WI38 (cell line): ENCODE measurements at regions not wholly inside any gene's neighbourhood (a gene's known extent, or its start where the extent isn't known, plus 50 kb on each side); places are given as distances from the start of the nearest gene placed in this dataset.

ENCODE experiments used
- H3K4me3 ChIP-seq: 2 replicates; pipeline ENCODE4 v1.5.1; 2011; ENCODE audit warnings: low read depth, mild to moderate bottlenecking, control low read depth, low read length
- TF ChIP-seq, protein P1 (sequence below): IDR thresholded peaks from 2 replicates; pipeline ENCODE4 v1.5.1; 2012; ENCODE audit warnings: low read depth, mild to moderate bottlenecking, control low read depth, low read length

DNA sequence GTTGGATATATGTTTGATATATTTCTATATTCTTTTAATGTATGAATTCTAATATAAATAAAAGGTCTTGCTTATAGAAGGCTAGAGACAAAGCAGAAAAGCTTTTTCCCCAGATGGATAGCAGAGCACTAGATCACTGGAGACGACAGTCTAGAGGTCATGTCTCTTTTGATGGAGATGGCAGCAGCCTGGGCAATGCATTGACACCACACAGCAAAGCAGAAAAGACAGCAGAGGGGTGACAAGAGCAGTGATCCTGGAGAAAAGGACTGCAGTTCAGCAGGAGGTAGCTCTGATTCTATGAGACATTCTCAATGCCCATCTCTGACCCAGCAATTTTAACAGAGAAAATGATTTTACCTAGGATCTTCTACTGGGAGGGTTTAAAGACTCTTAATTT is 210.6 kb downstream of the DTHD1 start:
- no peak overlapping the region for H3K4me3 ChIP-seq
- TF ChIP-seq, protein P1, sequence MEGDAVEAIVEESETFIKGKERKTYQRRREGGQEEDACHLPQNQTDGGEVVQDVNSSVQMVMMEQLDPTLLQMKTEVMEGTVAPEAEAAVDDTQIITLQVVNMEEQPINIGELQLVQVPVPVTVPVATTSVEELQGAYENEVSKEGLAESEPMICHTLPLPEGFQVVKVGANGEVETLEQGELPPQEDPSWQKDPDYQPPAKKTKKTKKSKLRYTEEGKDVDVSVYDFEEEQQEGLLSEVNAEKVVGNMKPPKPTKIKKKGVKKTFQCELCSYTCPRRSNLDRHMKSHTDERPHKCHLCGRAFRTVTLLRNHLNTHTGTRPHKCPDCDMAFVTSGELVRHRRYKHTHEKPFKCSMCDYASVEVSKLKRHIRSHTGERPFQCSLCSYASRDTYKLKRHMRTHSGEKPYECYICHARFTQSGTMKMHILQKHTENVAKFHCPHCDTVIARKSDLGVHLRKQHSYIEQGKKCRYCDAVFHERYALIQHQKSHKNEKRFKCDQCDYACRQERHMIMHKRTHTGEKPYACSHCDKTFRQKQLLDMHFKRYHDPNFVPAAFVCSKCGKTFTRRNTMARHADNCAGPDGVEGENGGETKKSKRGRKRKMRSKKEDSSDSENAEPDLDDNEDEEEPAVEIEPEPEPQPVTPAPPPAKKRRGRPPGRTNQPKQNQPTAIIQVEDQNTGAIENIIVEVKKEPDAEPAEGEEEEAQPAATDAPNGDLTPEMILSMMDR: no peak

DNA sequence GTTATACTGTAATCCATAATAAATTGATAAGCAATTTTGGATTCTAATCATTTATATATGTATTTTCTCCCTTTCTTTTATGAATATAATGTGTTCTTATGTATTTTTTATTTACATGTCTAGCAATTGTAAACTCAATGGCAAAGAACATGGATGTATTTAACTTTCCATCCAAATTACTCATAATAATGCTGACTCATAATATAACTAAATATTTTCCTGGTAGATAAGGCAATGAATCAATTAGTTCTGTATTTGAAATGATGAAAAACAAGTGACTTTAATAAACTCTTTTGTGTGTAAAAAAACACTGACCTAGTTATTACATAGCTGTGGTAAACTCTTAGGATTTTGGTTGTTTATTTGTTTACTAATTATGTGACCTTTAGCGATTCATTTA is 211.2 kb downstream of the DTHD1 start:
- no peak overlapping the region for H3K4me3 ChIP-seq
- TF ChIP-seq, protein P1: no peak

DNA sequence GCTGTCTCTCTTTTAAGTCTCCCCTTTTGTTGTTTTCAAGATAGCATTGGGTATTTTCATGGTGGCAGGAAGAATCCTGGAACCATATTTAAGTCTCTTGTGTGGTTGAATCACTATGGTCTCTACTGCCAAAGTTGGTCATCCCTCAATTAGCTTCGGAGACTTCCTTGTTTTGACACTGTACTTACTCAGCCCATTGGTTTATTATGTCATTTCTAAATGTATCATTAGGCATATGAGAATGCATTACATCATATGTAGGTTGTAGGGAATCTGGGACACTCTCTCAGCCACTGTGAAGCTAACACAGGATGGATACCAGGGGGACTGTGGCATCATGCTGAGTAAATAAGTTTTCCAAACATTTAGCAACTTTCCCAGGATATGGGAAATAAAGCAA is 211.8 kb downstream of the DTHD1 start:
- no peak overlapping the region for H3K4me3 ChIP-seq
- TF ChIP-seq, protein P1: no peak

DNA sequence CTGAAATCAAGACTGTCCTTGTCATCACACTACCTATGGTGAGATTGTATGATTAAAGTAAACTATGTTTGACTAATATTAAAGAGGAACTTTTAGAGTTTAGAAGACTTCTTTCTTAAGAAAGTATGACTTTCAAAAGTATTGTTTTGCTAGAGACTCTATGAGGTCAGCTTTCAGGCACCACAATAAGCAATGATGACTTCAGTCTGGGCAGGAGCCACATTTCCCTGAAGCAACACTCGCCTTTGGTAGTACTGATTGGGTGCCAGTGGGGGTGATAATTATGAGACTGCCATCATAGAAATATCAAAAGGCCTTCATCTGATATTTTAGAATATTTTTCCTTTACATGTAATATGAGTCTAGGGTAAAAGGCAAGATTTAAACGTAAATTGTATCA is 212.6 kb downstream of the DTHD1 start:
- H3K4me3 ChIP-seq: no peak overlapping the region
- TF ChIP-seq, protein P1: no peak

DNA sequence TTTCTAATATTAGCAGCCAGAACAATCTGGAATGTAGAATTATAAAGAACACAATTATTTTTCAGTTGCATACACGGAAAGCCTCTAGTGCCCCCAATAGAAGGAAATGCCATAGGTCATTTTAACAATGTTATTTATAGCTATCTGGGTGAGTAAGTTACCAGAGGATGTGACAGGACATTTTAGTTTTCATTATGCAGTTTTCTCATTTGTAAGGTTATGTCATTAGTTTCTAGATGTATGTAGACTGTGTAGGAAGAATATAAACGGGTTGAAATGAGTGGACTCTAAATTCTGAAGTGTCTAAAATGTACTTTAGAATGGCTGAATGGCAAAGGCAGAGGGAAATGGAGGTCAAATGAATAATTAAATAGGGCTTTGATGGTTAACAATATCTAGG is 213.3 kb downstream of the DTHD1 start:
- TF ChIP-seq, protein P1: no peak
- H3K4me3 ChIP-seq: no peak overlapping the region

DNA sequence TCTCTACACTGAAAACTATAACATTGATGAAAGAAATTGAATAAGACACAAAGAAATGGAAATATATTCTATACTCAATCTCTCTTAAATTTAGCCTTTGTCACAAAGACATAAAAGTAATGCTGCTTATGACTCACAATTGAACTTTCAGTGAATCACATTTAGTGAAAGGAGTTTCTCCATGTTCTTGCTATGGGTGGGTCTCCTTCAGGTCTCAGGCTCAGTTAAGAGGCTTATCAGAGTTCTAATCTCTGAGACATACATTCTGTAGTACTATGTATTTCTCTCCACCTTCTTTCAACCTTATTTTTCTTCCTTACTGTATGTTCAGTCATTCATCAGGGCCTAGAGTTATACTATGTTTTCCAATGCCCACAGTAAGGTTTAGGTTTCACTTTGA is 220.9 kb downstream of the DTHD1 start:
- TF ChIP-seq, protein P1: no peak
- H3K4me3 ChIP-seq: no peak overlapping the region

DNA sequence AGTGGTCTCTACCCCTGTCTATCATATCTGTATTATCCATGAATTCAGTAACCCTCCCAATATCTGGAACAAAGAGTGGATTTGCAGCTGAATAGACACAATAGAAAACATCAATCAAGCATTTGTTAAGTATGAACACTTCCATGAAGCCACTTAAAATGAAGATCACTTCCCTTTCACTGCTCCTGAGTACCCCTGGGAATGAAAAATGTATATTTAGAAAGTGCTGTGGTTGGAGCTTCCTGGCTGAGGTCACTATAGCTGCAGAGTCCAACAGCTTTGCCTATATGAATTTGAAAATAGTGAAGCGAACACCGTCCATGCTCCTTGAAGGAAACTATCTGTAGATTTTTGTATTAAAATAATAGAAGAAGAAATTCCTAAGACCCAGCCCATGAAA is 227.0 kb downstream of the DTHD1 start:
- TF ChIP-seq, protein P1: no peak
- no peak overlapping the region for H3K4me3 ChIP-seq
